Mesodermal cell (in vitro differentiated cells): ENCODE measurements at regions not wholly inside any gene's neighbourhood (a gene's known extent, or its start where the extent isn't known, plus 50 kb on each side); places are given as distances from the start of the nearest gene placed in this dataset.

Experiments used
- H3K27ac ChIP-seq: 2 replicates; pipeline ENCODE4 v1.7.0; 2013; ENCODE audit warnings: mild to moderate bottlenecking, low read depth, low read length, moderate library complexity; ENCODE audit not compliant: severe bottlenecking
- H3K36me3 ChIP-seq: 2 replicates; pipeline ENCODE4 v1.7.1; 2013; ENCODE audit warnings: mild to moderate bottlenecking, low read length, moderate library complexity; ENCODE audit not compliant: control insufficient read depth, insufficient read depth
- H3K4me1 ChIP-seq: one replicate; pipeline ENCODE4 v1.7.1; 2013; ENCODE audit warnings: mild to moderate bottlenecking, low read length; ENCODE audit not compliant: insufficient read depth, control insufficient read depth, poor library complexity, severe bottlenecking
- H3K4me3 ChIP-seq: 2 replicates; pipeline ENCODE4 v1.7.0; 2013; ENCODE audit warnings: low read length, control low read depth, mild to moderate bottlenecking; ENCODE audit not compliant: insufficient read depth, poor library complexity, severe bottlenecking; ENCODE audit errors: extremely low read depth
- H3K9me3 ChIP-seq: 2 replicates; pipeline ENCODE4 v1.7.1; 2013; ENCODE audit warnings: mild to moderate bottlenecking, low read length, moderate library complexity; ENCODE audit not compliant: control insufficient read depth
- whole genome bisulfite sequencing, 2 experiments: methylation state at CpG; one replicate each; pipeline ENCODE4 v1.1.5; 2013; ENCODE audit warnings: missing lambda C conversion rate in 2 of 2; ENCODE audit not compliant: insufficient coverage in 2 of 2; 5-methylcytosine and 5-hydroxymethylcytosine counted together

DNA sequence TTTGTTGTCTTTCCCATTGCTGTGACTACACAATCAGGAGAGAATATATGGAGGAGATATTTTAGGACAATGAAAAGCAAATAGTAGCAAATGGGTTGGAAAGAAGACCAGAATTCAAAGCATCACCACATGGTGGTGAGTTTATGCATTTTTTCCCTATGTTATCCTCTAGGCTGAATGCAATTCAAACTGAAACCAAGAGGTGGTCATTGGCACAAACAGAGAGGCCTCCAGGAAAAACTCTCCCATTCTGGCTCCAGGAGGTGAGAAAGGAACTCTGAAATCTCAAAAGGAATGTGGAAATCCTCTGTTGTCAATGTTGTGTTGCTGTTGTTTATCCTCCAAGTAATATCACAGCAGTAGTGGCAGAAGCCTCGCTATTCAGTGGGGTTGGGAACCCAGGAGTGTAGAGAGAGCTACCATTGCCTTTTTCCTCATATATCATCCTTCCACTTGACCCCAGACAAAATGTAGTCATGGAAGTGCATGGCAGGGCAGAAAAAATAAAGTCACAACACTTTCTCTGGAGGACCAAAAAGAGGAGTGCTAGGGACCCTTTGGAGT lies 819.1 kb downstream of the GRID1 start:
- Histone ChIP-seq H3K36me3 (no peaks in the 10 kb centered on the region), H3K4me1 (peaks cover 17% of the 10 kb centered on the region), H3K9me3 (no peaks in the 10 kb centered on the region), H3K4me3 (no peak overlapping the region), H3K27ac (no peak overlapping the region)
- WGBS, 2 experiments, result no CpG with 5 or more reads among the region's 1 CpG

DNA sequence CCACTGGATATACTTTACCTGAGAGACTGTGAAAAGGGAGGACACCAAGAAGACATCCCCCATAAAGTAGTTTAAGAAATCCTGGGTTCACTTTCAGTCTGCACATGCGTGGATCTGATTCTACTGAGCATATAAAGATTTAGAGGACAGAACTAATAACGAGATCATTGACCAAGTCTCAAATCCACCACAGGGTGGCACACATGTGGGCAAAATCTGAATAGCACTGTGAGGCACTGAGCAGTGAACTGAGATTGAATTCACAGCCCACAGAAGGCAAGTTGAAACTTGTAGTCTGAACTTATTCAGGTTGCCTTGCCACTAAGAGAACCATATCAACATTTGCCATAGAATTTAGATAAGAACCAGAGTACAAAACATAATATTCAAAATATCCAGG lies 818.6 kb downstream of the GRID1 start:
- 69% methylated on average over 2 of the region's 2 CpGs; no CpG with 5 or more reads in 1 of the 2 experiments for WGBS, 2 experiments
- peaks cover 16% of the 10 kb centered on the region for H3K4me1 ChIP-seq
- no peaks in the 10 kb centered on the region for H3K36me3 ChIP-seq
- no peaks in the 10 kb centered on the region for H3K9me3 ChIP-seq
- H3K4me3 ChIP-seq, result no peak overlapping the region
- H3K27ac ChIP-seq, result no peak overlapping the region
